KMS-11 (cell line): ENCODE measurements at regions not wholly inside any gene's neighbourhood (a gene's known extent, or its start where the extent isn't known, plus 50 kb on each side); places are given as distances from the start of the nearest gene placed in this dataset.

Experiments used
- H2AFZ ChIP-seq: fragments of 200-600 bp; sonication (generic); 2 replicates; pipeline ENCODE4 v1.6.1; 2016; ENCODE audit warnings: antibody characterized with exemption, mixed run types, low read depth
- H3K27ac ChIP-seq: fragments of 200-600 bp; sonication (generic); 2 replicates; pipeline ENCODE4 v1.6.1; 2016; ENCODE audit warnings: mild to moderate bottlenecking, mixed run types
- H3K27me3 ChIP-seq: fragments of 200-600 bp; sonication (generic); 2 replicates; pipeline ENCODE4 v1.6.1; 2017; ENCODE audit warnings: mild to moderate bottlenecking, low read depth, mixed run types, moderate library complexity; ENCODE audit not compliant: insufficient read depth
- H3K36me3 ChIP-seq: fragments of 200-600 bp; sonication (generic); 2 replicates; pipeline ENCODE4 v1.6.1; 2017; ENCODE audit warnings: mild to moderate bottlenecking, mixed run types; ENCODE audit not compliant: insufficient read depth
- H3K4me1 ChIP-seq: fragments of 200-600 bp; sonication (generic); 2 replicates; pipeline ENCODE4 v1.6.1; 2016; ENCODE audit warnings: mild to moderate bottlenecking, low read depth, mixed run types; ENCODE audit not compliant: poor library complexity, severe bottlenecking
- H3K4me2 ChIP-seq: fragments of 200-600 bp; sonication (generic); 2 replicates; pipeline ENCODE4 v1.7.0; 2016; ENCODE audit warnings: mild to moderate bottlenecking, mixed run types
- H3K4me3 ChIP-seq: fragments of 200-600 bp; sonication (generic); IDR thresholded peaks from 2 replicates; pipeline ENCODE4 v1.6.1; 2017; ENCODE audit warnings: low read depth, low read length, mixed read lengths; ENCODE audit not compliant: insufficient read depth
- H3K79me2 ChIP-seq: fragments of 200-600 bp; sonication (generic); 2 replicates; pipeline ENCODE4 v1.6.1; 2016; ENCODE audit warnings: low read depth, mixed run types; ENCODE audit not compliant: insufficient read depth
- H3K9ac ChIP-seq: fragments of 200-600 bp; sonication (generic); 2 replicates; pipeline ENCODE4 v1.6.1; 2016; ENCODE audit warnings: mild to moderate bottlenecking, mixed run types
- H4K20me1 ChIP-seq: fragments of 200-600 bp; sonication (generic); 2 replicates; pipeline ENCODE4 v1.6.1; 2016; ENCODE audit warnings: mild to moderate bottlenecking, mixed run types; ENCODE audit not compliant: insufficient read depth
- CTCF ChIP-seq: fragments of 200-600 bp; sonication (generic); conservative IDR thresholded peaks from 2 replicates; pipeline ENCODE4 v1.6.1; 2017; ENCODE audit warnings: low read depth, mild to moderate bottlenecking, antibody characterized with exemption, low read length, moderate library complexity, mixed read lengths

GRCh38 chr5:87102841-87103240 is 164.8 kb upstream of the RASA1 start:
- no peak for TF ChIP-seq CTCF
- Histone ChIP-seq H3K4me3 (no peak overlapping the region), H4K20me1 (no peaks in the 10 kb centered on the region), H3K9ac (no peak overlapping the region), H3K27ac (no peak overlapping the region), H3K4me1 (peaks cover 6% of the 10 kb centered on the region), H3K79me2 (no peaks in the 10 kb centered on the region), H2AFZ (no peak overlapping the region), H3K4me2 (no peak overlapping the region), H3K36me3 (no peaks in the 10 kb centered on the region), H3K27me3 (no peaks in the 10 kb centered on the region)

GRCh38 chr5:87103616-87104287 is 163.9 kb upstream of the RASA1 start:
- H3K4me3 ChIP-seq = no peak overlapping the region
- H3K9ac ChIP-seq = no peak overlapping the region
- no peaks in the 10 kb centered on the region for H3K79me2 ChIP-seq
- no peak overlapping the region for H2AFZ ChIP-seq
- H3K27ac ChIP-seq = no peak overlapping the region
- no peaks in the 10 kb centered on the region for H4K20me1 ChIP-seq
- no peaks in the 10 kb centered on the region for H3K27me3 ChIP-seq
- no peaks in the 10 kb centered on the region for H3K36me3 ChIP-seq
- peaks cover 6% of the 10 kb centered on the region for H3K4me1 ChIP-seq
- no peak overlapping the region for H3K4me2 ChIP-seq
- no peak for TF ChIP-seq CTCF

- peaks cover 6% of the 10 kb centered on the region for H3K4me1 ChIP-seq
- no peak overlapping the region for H3K4me3 ChIP-seq
- no peak for TF ChIP-seq CTCF
- no peaks in the 10 kb centered on the region for H4K20me1 ChIP-seq
- H3K79me2 ChIP-seq = no peaks in the 10 kb centered on the region
- H3K4me2 ChIP-seq = no peak overlapping the region
- no peak overlapping the region for H3K9ac ChIP-seq
- H3K36me3 ChIP-seq = no peaks in the 10 kb centered on the region
- no peak overlapping the region for H3K27ac ChIP-seq
- no peak overlapping the region for H2AFZ ChIP-seq
- no peaks in the 10 kb centered on the region for H3K27me3 ChIP-seq
Observed at GRCh38 chr5:87105577-87105976, 162.1 kb upstream of the RASA1 start.

- Histone ChIP-seq H3K27ac (no peak overlapping the region), H3K9ac (no peak overlapping the region), H3K79me2 (no peaks in the 10 kb centered on the region), H4K20me1 (no peaks in the 10 kb centered on the region), H3K4me2 (no peak overlapping the region), H3K27me3 (no peaks in the 10 kb centered on the region), H2AFZ (no peak overlapping the region), H3K36me3 (no peaks in the 10 kb centered on the region), H3K4me1 (peaks cover 16% of the 10 kb centered on the region), H3K4me3 (no peak overlapping the region)
- no peak for TF ChIP-seq CTCF
Observed at GRCh38 chr5:87109746-87110145, 157.9 kb upstream of the RASA1 start.
